ENCODE measurements at regions not wholly inside any gene's neighbourhood (a gene's known extent, or its start where the extent isn't known, plus 50 kb on each side); places are given as distances from the start of the nearest gene placed in this dataset.

DNA sequence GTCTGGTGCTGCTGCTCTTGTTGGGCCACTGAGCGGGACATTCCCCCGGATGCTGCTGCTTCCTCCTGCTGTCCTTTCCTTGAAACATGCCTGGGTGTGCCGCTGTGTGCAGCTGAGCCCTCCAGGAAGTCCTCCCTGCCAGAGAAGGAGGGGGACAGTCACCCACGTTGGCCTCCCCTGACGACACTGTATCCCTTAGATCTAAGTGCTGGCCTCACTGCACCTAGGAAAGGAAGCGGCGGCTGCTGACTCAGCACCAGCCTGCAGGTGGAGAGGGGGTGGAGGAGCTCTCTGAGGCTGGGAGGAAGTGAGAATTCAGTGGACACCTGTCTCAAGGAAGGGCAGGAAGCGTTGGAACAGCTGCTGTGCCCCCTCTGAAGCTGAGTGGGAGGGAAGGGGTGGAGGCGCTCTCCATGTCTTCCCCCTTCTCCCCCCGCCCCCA lies 239.8 kb downstream of the HAUS1 start (continued):
- TF ChIP-seq, protein P1, sequence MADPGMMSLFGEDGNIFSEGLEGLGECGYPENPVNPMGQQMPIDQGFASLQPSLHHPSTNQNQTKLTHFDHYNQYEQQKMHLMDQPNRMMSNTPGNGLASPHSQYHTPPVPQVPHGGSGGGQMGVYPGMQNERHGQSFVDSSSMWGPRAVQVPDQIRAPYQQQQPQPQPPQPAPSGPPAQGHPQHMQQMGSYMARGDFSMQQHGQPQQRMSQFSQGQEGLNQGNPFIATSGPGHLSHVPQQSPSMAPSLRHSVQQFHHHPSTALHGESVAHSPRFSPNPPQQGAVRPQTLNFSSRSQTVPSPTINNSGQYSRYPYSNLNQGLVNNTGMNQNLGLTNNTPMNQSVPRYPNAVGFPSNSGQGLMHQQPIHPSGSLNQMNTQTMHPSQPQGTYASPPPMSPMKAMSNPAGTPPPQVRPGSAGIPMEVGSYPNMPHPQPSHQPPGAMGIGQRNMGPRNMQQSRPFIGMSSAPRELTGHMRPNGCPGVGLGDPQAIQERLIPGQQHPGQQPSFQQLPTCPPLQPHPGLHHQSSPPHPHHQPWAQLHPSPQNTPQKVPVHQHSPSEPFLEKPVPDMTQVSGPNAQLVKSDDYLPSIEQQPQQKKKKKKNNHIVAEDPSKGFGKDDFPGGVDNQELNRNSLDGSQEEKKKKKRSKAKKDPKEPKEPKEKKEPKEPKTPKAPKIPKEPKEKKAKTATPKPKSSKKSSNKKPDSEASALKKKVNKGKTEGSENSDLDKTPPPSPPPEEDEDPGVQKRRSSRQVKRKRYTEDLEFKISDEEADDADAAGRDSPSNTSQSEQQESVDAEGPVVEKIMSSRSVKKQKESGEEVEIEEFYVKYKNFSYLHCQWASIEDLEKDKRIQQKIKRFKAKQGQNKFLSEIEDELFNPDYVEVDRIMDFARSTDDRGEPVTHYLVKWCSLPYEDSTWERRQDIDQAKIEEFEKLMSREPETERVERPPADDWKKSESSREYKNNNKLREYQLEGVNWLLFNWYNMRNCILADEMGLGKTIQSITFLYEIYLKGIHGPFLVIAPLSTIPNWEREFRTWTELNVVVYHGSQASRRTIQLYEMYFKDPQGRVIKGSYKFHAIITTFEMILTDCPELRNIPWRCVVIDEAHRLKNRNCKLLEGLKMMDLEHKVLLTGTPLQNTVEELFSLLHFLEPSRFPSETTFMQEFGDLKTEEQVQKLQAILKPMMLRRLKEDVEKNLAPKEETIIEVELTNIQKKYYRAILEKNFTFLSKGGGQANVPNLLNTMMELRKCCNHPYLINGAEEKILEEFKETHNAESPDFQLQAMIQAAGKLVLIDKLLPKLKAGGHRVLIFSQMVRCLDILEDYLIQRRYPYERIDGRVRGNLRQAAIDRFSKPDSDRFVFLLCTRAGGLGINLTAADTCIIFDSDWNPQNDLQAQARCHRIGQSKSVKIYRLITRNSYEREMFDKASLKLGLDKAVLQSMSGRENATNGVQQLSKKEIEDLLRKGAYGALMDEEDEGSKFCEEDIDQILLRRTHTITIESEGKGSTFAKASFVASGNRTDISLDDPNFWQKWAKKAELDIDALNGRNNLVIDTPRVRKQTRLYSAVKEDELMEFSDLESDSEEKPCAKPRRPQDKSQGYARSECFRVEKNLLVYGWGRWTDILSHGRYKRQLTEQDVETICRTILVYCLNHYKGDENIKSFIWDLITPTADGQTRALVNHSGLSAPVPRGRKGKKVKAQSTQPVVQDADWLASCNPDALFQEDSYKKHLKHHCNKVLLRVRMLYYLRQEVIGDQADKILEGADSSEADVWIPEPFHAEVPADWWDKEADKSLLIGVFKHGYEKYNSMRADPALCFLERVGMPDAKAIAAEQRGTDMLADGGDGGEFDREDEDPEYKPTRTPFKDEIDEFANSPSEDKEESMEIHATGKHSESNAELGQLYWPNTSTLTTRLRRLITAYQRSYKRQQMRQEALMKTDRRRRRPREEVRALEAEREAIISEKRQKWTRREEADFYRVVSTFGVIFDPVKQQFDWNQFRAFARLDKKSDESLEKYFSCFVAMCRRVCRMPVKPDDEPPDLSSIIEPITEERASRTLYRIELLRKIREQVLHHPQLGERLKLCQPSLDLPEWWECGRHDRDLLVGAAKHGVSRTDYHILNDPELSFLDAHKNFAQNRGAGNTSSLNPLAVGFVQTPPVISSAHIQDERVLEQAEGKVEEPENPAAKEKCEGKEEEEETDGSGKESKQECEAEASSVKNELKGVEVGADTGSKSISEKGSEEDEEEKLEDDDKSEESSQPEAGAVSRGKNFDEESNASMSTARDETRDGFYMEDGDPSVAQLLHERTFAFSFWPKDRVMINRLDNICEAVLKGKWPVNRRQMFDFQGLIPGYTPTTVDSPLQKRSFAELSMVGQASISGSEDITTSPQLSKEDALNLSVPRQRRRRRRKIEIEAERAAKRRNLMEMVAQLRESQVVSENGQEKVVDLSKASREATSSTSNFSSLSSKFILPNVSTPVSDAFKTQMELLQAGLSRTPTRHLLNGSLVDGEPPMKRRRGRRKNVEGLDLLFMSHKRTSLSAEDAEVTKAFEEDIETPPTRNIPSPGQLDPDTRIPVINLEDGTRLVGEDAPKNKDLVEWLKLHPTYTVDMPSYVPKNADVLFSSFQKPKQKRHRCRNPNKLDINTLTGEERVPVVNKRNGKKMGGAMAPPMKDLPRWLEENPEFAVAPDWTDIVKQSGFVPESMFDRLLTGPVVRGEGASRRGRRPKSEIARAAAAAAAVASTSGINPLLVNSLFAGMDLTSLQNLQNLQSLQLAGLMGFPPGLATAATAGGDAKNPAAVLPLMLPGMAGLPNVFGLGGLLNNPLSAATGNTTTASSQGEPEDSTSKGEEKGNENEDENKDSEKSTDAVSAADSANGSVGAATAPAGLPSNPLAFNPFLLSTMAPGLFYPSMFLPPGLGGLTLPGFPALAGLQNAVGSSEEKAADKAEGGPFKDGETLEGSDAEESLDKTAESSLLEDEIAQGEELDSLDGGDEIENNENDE (IDR thresholded peaks at IDR 0.05; ENCODE audit: insufficient replicate concordance, low read length), result no peak
- no peak for TF ChIP-seq CEBPB (IDR thresholded peaks at IDR 0.05; ENCODE audit: low read depth, low read length)
- TF ChIP-seq RFX5 (IDR thresholded peaks at IDR 0.05; ENCODE audit: borderline replicate concordance, low read depth, low read length), result no peak
- no peak for TF ChIP-seq SIN3A (conservative IDR thresholded peaks at IDR 0.05 in 1 of 2, IDR thresholded peaks at IDR 0.05 in 1 of 2; ENCODE audit: low read depth in 1 of 2, low read length in 2 of 2)
- no peak for TF ChIP-seq POU5F1 (IDR thresholded peaks at IDR 0.05; ENCODE audit: low read depth, low read length)
- TF ChIP-seq CBX5 (IDR thresholded peaks at IDR 0.05; ENCODE audit: low read depth, low read length), result no peak
- TF ChIP-seq, protein P2, sequence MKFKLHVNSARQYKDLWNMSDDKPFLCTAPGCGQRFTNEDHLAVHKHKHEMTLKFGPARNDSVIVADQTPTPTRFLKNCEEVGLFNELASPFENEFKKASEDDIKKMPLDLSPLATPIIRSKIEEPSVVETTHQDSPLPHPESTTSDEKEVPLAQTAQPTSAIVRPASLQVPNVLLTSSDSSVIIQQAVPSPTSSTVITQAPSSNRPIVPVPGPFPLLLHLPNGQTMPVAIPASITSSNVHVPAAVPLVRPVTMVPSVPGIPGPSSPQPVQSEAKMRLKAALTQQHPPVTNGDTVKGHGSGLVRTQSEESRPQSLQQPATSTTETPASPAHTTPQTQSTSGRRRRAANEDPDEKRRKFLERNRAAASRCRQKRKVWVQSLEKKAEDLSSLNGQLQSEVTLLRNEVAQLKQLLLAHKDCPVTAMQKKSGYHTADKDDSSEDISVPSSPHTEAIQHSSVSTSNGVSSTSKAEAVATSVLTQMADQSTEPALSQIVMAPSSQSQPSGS (IDR thresholded peaks at IDR 0.05; ENCODE audit: low read length), result no peak
- TF ChIP-seq RBBP5 (IDR thresholded peaks at IDR 0.05; ENCODE audit: borderline replicate concordance, low read depth, low read length), result no peak
- TF ChIP-seq ASH2L (IDR thresholded peaks at IDR 0.05; ENCODE audit: low read length), result no peak
- TF ChIP-seq GABPA (IDR thresholded peaks at IDR 0.05; ENCODE audit: borderline replicate concordance, insufficient read depth, low read length), result no peak

All from H1 (cell line).